ENCODE measurements at regions not wholly inside any gene's neighbourhood (a gene's known extent, or its start where the extent isn't known, plus 50 kb on each side); places are given as distances from the start of the nearest gene placed in this dataset.
"Not testable (repeated sequence)": the region's sequence is repeated elsewhere in the genome, so short reads cannot be mapped to it uniquely, and the experiment has no call there.

GRCh38 chr3:159453036-159453435 is 535.6 kb upstream of the IL12A start:
- no peak for DNase-seq (ENCODE audit: low read depth in 3 of 3)

- DNase-seq (ENCODE audit: low read depth in 3 of 3) = no peak
Measured at GRCh38 chr3:159453945-159454344, 534.7 kb upstream of the IL12A start.

- DNase-seq (ENCODE audit: low read depth in 3 of 3) = no peak
Measured at GRCh38 chr3:159455741-159456181, 532.9 kb upstream of the IL12A start.

GRCh38 chr3:159458010-159458409 is 530.6 kb upstream of the IL12A start:
- DNase-seq (ENCODE audit: low read depth in 3 of 3) = no peak

GRCh38 chr3:159458982-159459381 is 529.7 kb upstream of the IL12A start:
- no peak for DNase-seq (ENCODE audit: low read depth in 3 of 3)

- no peak for DNase-seq (ENCODE audit: low read depth in 3 of 3)
Measured at GRCh38 chr3:159472611-159473010, 516.0 kb upstream of the IL12A start.

GRCh38 chr3:159473206-159473605 is 515.4 kb upstream of the IL12A start:
- no peak for DNase-seq (ENCODE audit: low read depth in 3 of 3)

GRCh38 chr3:159480046-159480445 is 508.6 kb upstream of the IL12A start:
- DNase-seq (ENCODE audit: low read depth in 3 of 3) = no peak

GRCh38 chr3:159482241-159482993 is 506.2 kb upstream of the IL12A start:
- DNase-seq (ENCODE audit: low read depth in 3 of 3) = no peak

GRCh38 chr3:159482994-159483367 is 505.7 kb upstream of the IL12A start:
- no peak for DNase-seq (ENCODE audit: low read depth in 3 of 3)

GRCh38 chr3:159486580-159486979 is 502.1 kb upstream of the IL12A start:
- DNase-seq (ENCODE audit: low read depth in 3 of 3) = no peak

GRCh38 chr3:159487304-159487703 is 501.3 kb upstream of the IL12A start:
- no peak for DNase-seq (ENCODE audit: low read depth in 3 of 3)

GRCh38 chr3:159488602-159489001 is 500.0 kb upstream of the IL12A start:
- no peak for DNase-seq (ENCODE audit: low read depth in 3 of 3)

- no peak for DNase-seq (ENCODE audit: low read depth in 3 of 3)
Measured at GRCh38 chr3:159497361-159497760, 491.3 kb upstream of the IL12A start.

- no peak for DNase-seq (ENCODE audit: low read depth in 3 of 3)
Measured at GRCh38 chr3:159499031-159499793, 489.4 kb upstream of the IL12A start.

GRCh38 chr3:159501029-159501428 is 487.6 kb upstream of the IL12A start:
- DNase-seq (ENCODE audit: low read depth in 3 of 3) = no peak

GRCh38 chr3:159502986-159503385 is 485.6 kb upstream of the IL12A start:
- DNase-seq (ENCODE audit: low read depth in 3 of 3) = no peak

GRCh38 chr3:159510988-159511387 is 477.6 kb upstream of the IL12A start:
- not testable (repeated sequence) for DNase-seq (ENCODE audit: low read depth in 3 of 3)

GRCh38 chr3:159513444-159513843 is 475.2 kb upstream of the IL12A start:
- no peak for DNase-seq (ENCODE audit: low read depth in 3 of 3)

GRCh38 chr3:159513867-159514380 is 474.7 kb upstream of the IL12A start:
- no peak for DNase-seq (ENCODE audit: low read depth in 3 of 3)

- no peak for DNase-seq (ENCODE audit: low read depth in 3 of 3)
Measured at GRCh38 chr3:159517105-159517504, 471.5 kb upstream of the IL12A start.

- no peak for DNase-seq (ENCODE audit: low read depth in 3 of 3)
Measured at GRCh38 chr3:159520638-159521037, 468.0 kb upstream of the IL12A start.

- DNase-seq (ENCODE audit: low read depth in 3 of 3) = no peak
Measured at GRCh38 chr3:159522276-159522675, 466.4 kb upstream of the IL12A start.

Data from stimulated activated CD4-positive, alpha-beta T cell treated with anti-CD3 and anti-CD28 coated beads, TNF-alpha, amount 100 ng/mL, for 24 hours (primary cell).